ENCODE measurements at regions not wholly inside any gene's neighbourhood (a gene's known extent, or its start where the extent isn't known, plus 50 kb on each side); places are given as distances from the start of the nearest gene placed in this dataset.

GRCh38 chr21:28344985-28345384 is 647.7 kb downstream of the LTN1 start:
- no peak for DNase-seq (ENCODE audit: low read depth)

- DNase-seq (ENCODE audit: low read depth), result no peak
These were observed 650.4 kb downstream of the LTN1 start for GRCh38 chr21:28342212-28342810.

GRCh38 chr21:28339403-28339802 is 653.3 kb downstream of the LTN1 start:
- DNase-seq (ENCODE audit: low read depth), result no peak

- no peak for DNase-seq (ENCODE audit: low read depth)
These were observed 653.9 kb downstream of the LTN1 start for GRCh38 chr21:28338701-28339305.

GRCh38 chr21:28337315-28337714 is 655.4 kb downstream of the LTN1 start:
- no peak for DNase-seq (ENCODE audit: low read depth)

- DNase-seq (ENCODE audit: low read depth), result no peak
These were observed 656.4 kb downstream of the LTN1 start for GRCh38 chr21:28336314-28336713.

GRCh38 chr21:28334407-28334806 is 658.3 kb downstream of the LTN1 start:
- no peak for DNase-seq (ENCODE audit: low read depth)

- no peak for DNase-seq (ENCODE audit: low read depth)
These were observed 659.0 kb downstream of the LTN1 start for GRCh38 chr21:28333578-28334075.

GRCh38 chr21:28332796-28333195 is 659.9 kb downstream of the LTN1 start:
- DNase-seq (ENCODE audit: low read depth), result no peak

GRCh38 chr21:28325618-28326017 is 667.1 kb downstream of the LTN1 start:
- DNase-seq (ENCODE audit: low read depth), result no peak

- no peak for DNase-seq (ENCODE audit: low read depth)
These were observed 668.0 kb downstream of the LTN1 start for GRCh38 chr21:28324690-28325089.

- no peak for DNase-seq (ENCODE audit: low read depth)
These were observed 675.3 kb downstream of the LTN1 start for GRCh38 chr21:28317177-28317950.

- DNase-seq (ENCODE audit: low read depth), result no peak
These were observed 681.1 kb downstream of the LTN1 start for GRCh38 chr21:28311411-28312190.

GRCh38 chr21:28310711-28311110 is 682.0 kb downstream of the LTN1 start:
- DNase-seq (ENCODE audit: low read depth), result no peak

GRCh38 chr21:28310171-28310685 is 682.4 kb downstream of the LTN1 start:
- DNase-seq (ENCODE audit: low read depth), result no peak

GRCh38 chr21:28309596-28309995 is 683.1 kb downstream of the LTN1 start:
- no peak for DNase-seq (ENCODE audit: low read depth)

GRCh38 chr21:28308516-28308915 is 684.2 kb downstream of the LTN1 start:
- DNase-seq (ENCODE audit: low read depth), result no peak

GRCh38 chr21:28299946-28300345 is 692.7 kb downstream of the LTN1 start:
- DNase-seq (ENCODE audit: low read depth), result no peak

- no peak for DNase-seq (ENCODE audit: low read depth)
These were observed 694.4 kb downstream of the LTN1 start for GRCh38 chr21:28298251-28298672.

- no peak for DNase-seq (ENCODE audit: low read depth)
These were observed 698.6 kb downstream of the LTN1 start for GRCh38 chr21:28294051-28294450.

- no peak for DNase-seq (ENCODE audit: low read depth)
These were observed 708.8 kb downstream of the LTN1 start for GRCh38 chr21:28283641-28284490.
